Caki2 (cell line): ENCODE measurements at regions not wholly inside any gene's neighbourhood (a gene's known extent, or its start where the extent isn't known, plus 50 kb on each side); places are given as distances from the start of the nearest gene placed in this dataset.
"Not testable (repeated sequence)": the region's sequence is repeated elsewhere in the genome, so short reads cannot be mapped to it uniquely, and the experiment has no call there.

ENCODE experiments used
- DNase-seq: peaks from one replicate; pipeline ENCODE4 v3.0.0-alpha.2; 2015; ENCODE audit warnings: low read depth
- in situ Hi-C: cut with HindIII; loops from 2 replicates; pipeline ENCODE4 v1.10.0; 2016; ENCODE audit warnings: low sequenced_read_pairs, low pct_unique_long_range_greater_than_20kb, mixed read lengths

- DNase-seq, in situ Hi-C loops: not testable (repeated sequence)
Measured at GRCh38 chr13:68527167-68527566, 1297.0 kb upstream of the PCDH9 start.

GRCh38 chr13:68523838-68524424 is 1293.8 kb upstream of the PCDH9 start:
- in situ Hi-C loops, result no loop called here
- DNase-seq, result no peak

GRCh38 chr13:68522184-68522583 is 1292.0 kb upstream of the PCDH9 start:
- in situ Hi-C loops, result no loop called here

GRCh38 chr13:68509734-68510621 is 1279.8 kb upstream of the PCDH9 start:
- peak; percentile 2 for DNase-seq
- in situ Hi-C loops, result no loop called here

More at GRCh38 chr13:68522184-68522583, 1292.0 kb upstream of the PCDH9 start:
- DNase-seq, result no peak

- in situ Hi-C loops, result no loop called here
Measured at GRCh38 chr13:68506888-68507551, 1276.9 kb upstream of the PCDH9 start.

GRCh38 chr13:68490594-68490993 is 1260.5 kb upstream of the PCDH9 start:
- DNase-seq, result no peak
- in situ Hi-C loops, result no loop called here

More at GRCh38 chr13:68506888-68507551, 1276.9 kb upstream of the PCDH9 start:
- no peak for DNase-seq

- no peak for DNase-seq
- in situ Hi-C loops, result no loop called here
Measured at GRCh38 chr13:68481130-68481529, 1251.0 kb upstream of the PCDH9 start.

- in situ Hi-C loops, result no loop called here
- DNase-seq, result no peak
Measured at GRCh38 chr13:68473834-68474326, 1243.7 kb upstream of the PCDH9 start.

- DNase-seq, result no peak
- in situ Hi-C loops, result no loop called here
Measured at GRCh38 chr13:68467160-68467559, 1237.0 kb upstream of the PCDH9 start.

- in situ Hi-C loops, result no loop called here
- DNase-seq, result no peak
Measured at GRCh38 chr13:68440874-68441273, 1210.7 kb upstream of the PCDH9 start.

- in situ Hi-C loops, result no loop called here
- peak; percentile 4 for DNase-seq
Measured at GRCh38 chr13:68439817-68440216, 1209.7 kb upstream of the PCDH9 start.

GRCh38 chr13:68428292-68428691 is 1198.2 kb upstream of the PCDH9 start:
- no peak for DNase-seq

GRCh38 chr13:68417801-68418200 is 1187.7 kb upstream of the PCDH9 start:
- DNase-seq, result no peak
- in situ Hi-C loops, result no loop called here

More at GRCh38 chr13:68428292-68428691, 1198.2 kb upstream of the PCDH9 start:
- in situ Hi-C loops, result no loop called here

GRCh38 chr13:68410007-68410406 is 1179.9 kb upstream of the PCDH9 start:
- in situ Hi-C loops, result no loop called here

GRCh38 chr13:68390987-68391386 is 1160.9 kb upstream of the PCDH9 start:
- DNase-seq, result no peak
- in situ Hi-C loops, result no loop called here

More at GRCh38 chr13:68410007-68410406, 1179.9 kb upstream of the PCDH9 start:
- DNase-seq, result no peak

- DNase-seq, result no peak
- in situ Hi-C loops, result no loop called here
Measured at GRCh38 chr13:68386808-68387207, 1156.7 kb upstream of the PCDH9 start.

- DNase-seq, result no peak
- in situ Hi-C loops, result no loop called here
Measured at GRCh38 chr13:68380041-68380973, 1150.2 kb upstream of the PCDH9 start.

GRCh38 chr13:68378294-68378693 is 1148.2 kb upstream of the PCDH9 start:
- in situ Hi-C loops, result no loop called here
- DNase-seq, result no peak
